ENCODE measurements at regions not wholly inside any gene's neighbourhood (a gene's known extent, or its start where the extent isn't known, plus 50 kb on each side); places are given as distances from the start of the nearest gene placed in this dataset.
"Not testable (repeated sequence)": the region's sequence is repeated elsewhere in the genome, so short reads cannot be mapped to it uniquely, and the experiment has no call there.

DNA sequence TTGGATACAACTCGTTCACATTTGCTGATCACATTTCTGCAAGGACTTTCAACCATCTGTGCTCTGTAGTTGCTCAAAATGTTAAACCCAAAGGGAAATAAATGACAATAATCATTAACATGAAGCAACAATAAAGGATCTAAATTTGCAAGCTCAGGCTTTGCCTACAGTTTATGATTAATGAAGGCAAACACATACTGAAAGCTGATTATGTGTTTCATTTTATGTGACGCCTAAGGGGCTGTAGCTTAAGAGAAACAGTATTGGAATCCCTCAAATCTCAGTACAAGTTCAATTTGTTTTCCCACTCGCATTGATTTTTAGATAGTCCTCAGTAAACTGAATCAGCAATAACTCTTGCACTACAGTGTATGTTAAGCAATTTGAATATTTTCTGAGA, 160.3 kb upstream of the FSIP2 start:
- TF ChIP-seq, protein P1, sequence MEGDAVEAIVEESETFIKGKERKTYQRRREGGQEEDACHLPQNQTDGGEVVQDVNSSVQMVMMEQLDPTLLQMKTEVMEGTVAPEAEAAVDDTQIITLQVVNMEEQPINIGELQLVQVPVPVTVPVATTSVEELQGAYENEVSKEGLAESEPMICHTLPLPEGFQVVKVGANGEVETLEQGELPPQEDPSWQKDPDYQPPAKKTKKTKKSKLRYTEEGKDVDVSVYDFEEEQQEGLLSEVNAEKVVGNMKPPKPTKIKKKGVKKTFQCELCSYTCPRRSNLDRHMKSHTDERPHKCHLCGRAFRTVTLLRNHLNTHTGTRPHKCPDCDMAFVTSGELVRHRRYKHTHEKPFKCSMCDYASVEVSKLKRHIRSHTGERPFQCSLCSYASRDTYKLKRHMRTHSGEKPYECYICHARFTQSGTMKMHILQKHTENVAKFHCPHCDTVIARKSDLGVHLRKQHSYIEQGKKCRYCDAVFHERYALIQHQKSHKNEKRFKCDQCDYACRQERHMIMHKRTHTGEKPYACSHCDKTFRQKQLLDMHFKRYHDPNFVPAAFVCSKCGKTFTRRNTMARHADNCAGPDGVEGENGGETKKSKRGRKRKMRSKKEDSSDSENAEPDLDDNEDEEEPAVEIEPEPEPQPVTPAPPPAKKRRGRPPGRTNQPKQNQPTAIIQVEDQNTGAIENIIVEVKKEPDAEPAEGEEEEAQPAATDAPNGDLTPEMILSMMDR (conservative IDR thresholded peaks at IDR 0.05; ENCODE audit: low read depth, low read length): no peak
- H3K27ac ChIP-seq: no peak overlapping the region
- H3K79me2 ChIP-seq (ENCODE audit: insufficient read depth, low read depth): no peaks in the 10 kb centered on the region

DNA sequence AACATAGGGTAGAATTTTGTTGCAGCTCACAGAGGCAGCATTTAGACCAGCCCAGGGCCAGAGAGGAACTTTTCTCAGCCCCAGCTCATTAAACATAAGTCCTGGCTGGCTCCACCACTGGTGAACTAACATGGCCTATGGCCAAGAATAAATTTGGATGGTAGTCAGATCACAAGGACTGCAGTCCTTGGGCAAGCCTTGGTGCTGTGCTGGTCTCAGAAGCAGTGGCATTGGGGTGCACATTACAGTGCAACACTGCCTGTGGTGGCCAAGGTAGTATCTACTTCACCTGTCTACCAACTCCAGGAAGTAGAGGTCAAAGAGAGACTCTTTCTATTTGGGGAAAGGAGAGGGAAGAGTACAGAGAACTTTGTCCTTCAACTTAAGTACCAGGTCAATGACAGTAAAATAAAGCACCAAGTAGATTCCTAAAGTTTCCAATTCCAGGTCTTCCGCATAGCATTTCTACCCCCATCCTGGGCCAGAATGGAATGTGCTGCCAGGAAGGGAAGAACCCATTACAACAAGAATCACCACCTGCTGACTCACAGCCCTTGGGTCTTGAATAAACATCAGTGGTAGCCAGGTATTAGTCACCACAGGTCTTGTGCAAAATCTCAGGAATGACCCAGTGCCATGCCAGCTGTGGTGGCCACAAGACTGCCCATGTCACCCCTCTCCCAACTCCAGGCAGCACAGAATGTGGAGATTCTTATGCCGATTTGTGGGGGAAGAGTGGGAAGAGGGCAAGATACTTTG, 155.4 kb upstream of the FSIP2 start:
- H2AFZ ChIP-seq (ENCODE audit: low read depth): no peak overlapping the region
- no peaks in the 10 kb centered on the region for H3K4me1 ChIP-seq (ENCODE audit: low read depth, poor library complexity, severe bottlenecking)
- H3K79me2 ChIP-seq (ENCODE audit: insufficient read depth, low read depth): no peaks in the 10 kb centered on the region
- TF ChIP-seq, protein P1 (conservative IDR thresholded peaks at IDR 0.05; ENCODE audit: low read depth, low read length): no peak
- no peak overlapping the region for H3K4me2 ChIP-seq
- H3K27ac ChIP-seq: no peak overlapping the region
- H4K20me1 ChIP-seq (ENCODE audit: insufficient read depth): no peaks in the 10 kb centered on the region
- H3K4me3 ChIP-seq (IDR thresholded peaks at IDR 0.05; ENCODE audit: insufficient read depth, low read depth, low read length): no peak overlapping the region
- no peak overlapping the region for H3K9ac ChIP-seq
- H3K27me3 ChIP-seq (ENCODE audit: insufficient read depth, low read depth): no peaks in the 10 kb centered on the region
- H3K36me3 ChIP-seq (ENCODE audit: insufficient read depth): no peaks in the 10 kb centered on the region

More for the DNA sequence above, 160.3 kb upstream of the FSIP2 start:
- Histone ChIP-seq H4K20me1 (ENCODE audit: insufficient read depth) (no peaks in the 10 kb centered on the region), H2AFZ (ENCODE audit: low read depth) (no peak overlapping the region), H3K27me3 (ENCODE audit: insufficient read depth, low read depth) (no peaks in the 10 kb centered on the region), H3K4me3 (IDR thresholded peaks at IDR 0.05; ENCODE audit: insufficient read depth, low read depth, low read length) (no peak overlapping the region), H3K4me2 (no peak overlapping the region), H3K4me1 (ENCODE audit: low read depth, poor library complexity, severe bottlenecking) (no peaks in the 10 kb centered on the region), H3K9ac (no peak overlapping the region), H3K36me3 (ENCODE audit: insufficient read depth) (no peaks in the 10 kb centered on the region)

DNA sequence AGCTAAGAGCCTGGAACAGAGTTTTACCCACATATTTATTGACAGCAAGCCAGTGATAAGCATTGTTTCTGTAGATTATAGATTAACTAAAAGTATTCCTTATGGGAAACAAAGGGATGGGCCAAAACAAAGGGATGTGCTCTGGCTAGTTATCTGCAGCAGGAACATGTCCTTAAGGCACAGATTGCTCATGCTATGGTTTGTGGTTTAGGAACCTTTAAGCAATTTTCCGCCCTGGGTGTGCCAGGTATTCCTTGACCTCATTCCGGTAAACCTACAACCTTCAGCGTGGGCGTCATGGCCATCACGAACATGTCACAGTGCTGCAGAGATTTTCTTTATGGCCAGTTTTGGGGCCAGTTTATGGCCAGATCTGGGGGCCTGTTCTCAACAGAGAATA, 153.4 kb upstream of the FSIP2 start:
- not testable (repeated sequence) for H3K4me2 ChIP-seq

DNA sequence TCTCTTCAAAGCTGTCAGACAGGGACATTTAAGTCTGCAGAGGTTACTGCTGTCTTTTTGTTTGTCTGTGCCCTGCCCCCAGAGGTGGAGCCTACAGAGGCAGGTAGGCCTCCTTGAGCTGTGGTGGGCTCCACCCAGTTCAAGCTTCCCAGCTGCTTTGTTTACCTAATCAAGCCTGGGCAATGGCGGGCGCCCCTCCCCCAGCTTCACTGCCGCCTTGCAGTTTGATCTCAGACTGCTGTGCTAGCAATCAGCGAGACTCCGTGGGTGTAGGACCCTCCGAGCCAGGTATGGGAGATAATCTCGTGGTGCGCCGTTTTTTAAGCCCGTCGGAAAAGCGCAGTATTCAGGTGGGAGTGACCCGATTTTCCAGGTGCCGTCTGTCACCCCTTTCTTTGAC, 147.3 kb upstream of the FSIP2 start:
- H4K20me1 ChIP-seq (ENCODE audit: insufficient read depth); H3K9ac ChIP-seq; H3K36me3 ChIP-seq (ENCODE audit: insufficient read depth); H2AFZ ChIP-seq (ENCODE audit: low read depth); H3K4me1 ChIP-seq (ENCODE audit: low read depth, poor library complexity, severe bottlenecking); H3K79me2 ChIP-seq (ENCODE audit: insufficient read depth, low read depth); H3K4me2 ChIP-seq; H3K27ac ChIP-seq; H3K4me3 ChIP-seq (IDR thresholded peaks at IDR 0.05; ENCODE audit: insufficient read depth, low read depth, low read length); H3K27me3 ChIP-seq (ENCODE audit: insufficient read depth, low read depth): not testable (repeated sequence)

More for the DNA sequence above, 153.4 kb upstream of the FSIP2 start:
- H3K4me1 ChIP-seq (ENCODE audit: low read depth, poor library complexity, severe bottlenecking); H4K20me1 ChIP-seq (ENCODE audit: insufficient read depth); H3K27me3 ChIP-seq (ENCODE audit: insufficient read depth, low read depth); H3K36me3 ChIP-seq (ENCODE audit: insufficient read depth); H3K79me2 ChIP-seq (ENCODE audit: insufficient read depth, low read depth); H3K4me3 ChIP-seq (IDR thresholded peaks at IDR 0.05; ENCODE audit: insufficient read depth, low read depth, low read length); H3K9ac ChIP-seq; H2AFZ ChIP-seq (ENCODE audit: low read depth); H3K27ac ChIP-seq: not testable (repeated sequence)

DNA sequence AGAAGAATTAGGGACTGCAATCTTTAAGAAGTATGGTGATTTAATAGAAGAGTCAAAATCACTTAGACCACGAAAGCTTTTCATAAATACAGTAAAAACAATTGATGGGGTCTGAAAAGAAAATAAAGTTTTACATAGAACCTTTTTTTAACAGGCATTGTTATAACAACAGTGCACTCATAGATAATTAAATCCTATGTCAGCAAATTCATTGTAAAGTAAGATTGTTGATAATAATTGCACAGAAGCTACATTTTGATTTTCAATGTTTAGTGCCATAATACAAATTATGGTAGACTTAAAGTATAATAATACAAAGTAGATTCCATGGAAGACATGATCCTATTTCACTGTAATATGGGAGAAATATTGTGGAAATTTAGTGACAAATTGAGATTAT, 130.7 kb upstream of the FSIP2 start:
- H3K4me3 ChIP-seq (IDR thresholded peaks at IDR 0.05; ENCODE audit: insufficient read depth, low read depth, low read length): no peak overlapping the region
- TF ChIP-seq, protein P1 (conservative IDR thresholded peaks at IDR 0.05; ENCODE audit: low read depth, low read length): no peak
- H3K4me1 ChIP-seq (ENCODE audit: low read depth, poor library complexity, severe bottlenecking): peaks cover 17% of the 10 kb centered on the region
- H3K4me2 ChIP-seq: no peak overlapping the region
- no peaks in the 10 kb centered on the region for H3K79me2 ChIP-seq (ENCODE audit: insufficient read depth, low read depth)
- no peaks in the 10 kb centered on the region for H4K20me1 ChIP-seq (ENCODE audit: insufficient read depth)
- H3K9ac ChIP-seq: no peak overlapping the region
- H2AFZ ChIP-seq (ENCODE audit: low read depth): no peak overlapping the region
- no peak overlapping the region for H3K27ac ChIP-seq
- H3K36me3 ChIP-seq (ENCODE audit: insufficient read depth): no peaks in the 10 kb centered on the region
- no peaks in the 10 kb centered on the region for H3K27me3 ChIP-seq (ENCODE audit: insufficient read depth, low read depth)

All from KMS-11 (cell line).